Psoas muscle (tissue), 7 donors: ENCODE measurements at regions not wholly inside any gene's neighbourhood (a gene's known extent, or its start where the extent isn't known, plus 50 kb on each side); places are given as distances from the start of the nearest gene placed in this dataset.

ENCODE experiments used
- ATAC-seq, 4 donors: fragments of 200-7000 bp; cut with Tn5 transposase; one replicate each; pipeline ENCODE4 v1.9.1; 2020; ENCODE audit warnings: moderate library complexity in 3 of 4, mild to moderate bottlenecking in 2 of 4
- DNase-seq, 2 donors: peaks; one replicate each; pipeline ENCODE4 v3.0.0-alpha.2; 2020
- H3K27ac ChIP-seq: fragments of 200-600 bp; one replicate; pipeline ENCODE4 v1.8.0; 2022
- H3K27me3 ChIP-seq, 3 donors: fragments of 200-600 bp in 1 of 3; one replicate each; pipeline versions ENCODE4 v1.6.1 to v1.8.0; 2013 to 2022; ENCODE audit warnings: low read length in 2 of 3, mild to moderate bottlenecking in 2 of 3, moderate library complexity in 1 of 3; ENCODE audit not compliant: insufficient read depth in 3 of 3
- H3K36me3 ChIP-seq, 2 donors: fragments of 200-600 bp in 1 of 2; one replicate each; pipeline versions ENCODE4 v1.6.1 to v1.8.0; 2013 to 2022; ENCODE audit warnings: low read depth in 1 of 2, mild to moderate bottlenecking in 1 of 2, moderate library complexity in 1 of 2; ENCODE audit not compliant: insufficient read depth in 1 of 2
- H3K4me1 ChIP-seq: fragments of 200-600 bp; one replicate; pipeline ENCODE4 v1.8.0; 2022
- H3K4me3 ChIP-seq: fragments of 200-600 bp; one replicate; pipeline ENCODE4 v1.8.0; 2022; ENCODE audit warnings: mild to moderate bottlenecking
- H3K9me3 ChIP-seq: fragments of 200-600 bp; one replicate; pipeline ENCODE4 v1.8.0; 2022
- CTCF ChIP-seq: fragments of 200-600 bp; IDR thresholded peaks from one replicate; pipeline ENCODE4 v1.8.0; 2022; ENCODE audit warnings: antibody characterized with exemption
- WGBS, 3 donors: extraction: QIAGEN DNeasy Blood & Tissue Kit; methylation state at CpG; one replicate each; pipeline versions ENCODE4 v1.1.6 to v1.1.7; 2013; 5-methylcytosine and 5-hydroxymethylcytosine counted together
- intact Hi-C, 2 donors: fragments of 100-400 bp; cut with DNase I; formaldehyde crosslinking; loops; one replicate each; pipeline versions ENCODE4 v1.11.0 to v1.14.2; 2022
- donor health status: healthy with polysubstance abuse.
- donor health status: DM: no; HTN: no; CAD: no; lungs with moderate emphysema.
- donor health status: Bipolar disorder and iron deficiency.
- donor health status: healthy.
- donor health status: DM: yes; HTN: yes; CAD: no.
- donor health status: DM: no; HTN: no; CAD: no.
- donor health status: DM: yes; HTN: yes; CAD: no.

GRCh38 chr21:18893406-18893805 is 489.8 kb upstream of the TMPRSS15 start:
- no peak for ATAC-seq
- no peak overlapping the region for H3K4me3 ChIP-seq
- 89 to 94% (median 91%) methylated on average over 2 of the region's 2 CpGs for WGBS, 3 donors
- intact Hi-C loops, result no loop called here
- no peaks in the 10 kb centered on the region for H3K9me3 ChIP-seq
- no peak for TF ChIP-seq CTCF
- H3K36me3 ChIP-seq, result no peaks in the 10 kb centered on the region
- no peak for DNase-seq
- H3K4me1 ChIP-seq, result no peaks in the 10 kb centered on the region
- H3K27me3 ChIP-seq, result no peaks in the 10 kb centered on the region
- H3K27ac ChIP-seq, result no peak overlapping the region

- ATAC-seq (no peak), DNase-seq (no peak)
- Histone ChIP-seq H3K9me3 (no peaks in the 10 kb centered on the region), H3K36me3 (no peaks in the 10 kb centered on the region), H3K4me3 (no peak overlapping the region), H3K27ac (no peak overlapping the region), H3K4me1 (no peaks in the 10 kb centered on the region), H3K27me3 (no peaks in the 10 kb centered on the region)
- 0 to 34% (median 32%) methylated on average over 1 of the region's 1 CpG for WGBS, 3 donors
- intact Hi-C loops, result no loop called here
- TF ChIP-seq CTCF, result no peak
Observed at GRCh38 chr21:18894387-18894786, 490.8 kb upstream of the TMPRSS15 start.

GRCh38 chr21:18899261-18899660 is 495.7 kb upstream of the TMPRSS15 start:
- Histone ChIP-seq H3K9me3 (no peaks in the 10 kb centered on the region), H3K36me3 (no peaks in the 10 kb centered on the region), H3K27ac (no peak overlapping the region), H3K4me3 (no peak overlapping the region), H3K4me1 (no peaks in the 10 kb centered on the region), H3K27me3 (no peaks in the 10 kb centered on the region)
- no peak for TF ChIP-seq CTCF
- intact Hi-C loops, result no loop called here
- DNase-seq (no peak), ATAC-seq (no peak)

GRCh38 chr21:18902660-18903059 is 499.1 kb upstream of the TMPRSS15 start:
- Histone ChIP-seq H3K9me3 (no peaks in the 10 kb centered on the region), H3K36me3 (no peaks in the 10 kb centered on the region), H3K4me3 (no peak overlapping the region), H3K4me1 (no peaks in the 10 kb centered on the region), H3K27me3 (no peaks in the 10 kb centered on the region), H3K27ac (no peak overlapping the region)
- WGBS, 3 donors, result 77 to 81% (median 77%) methylated on average over 3 of the region's 3 CpGs
- no peak for TF ChIP-seq CTCF
- intact Hi-C loops, result no loop called here
- ATAC-seq (no peak), DNase-seq (no peak)

GRCh38 chr21:18907076-18907475 is 503.5 kb upstream of the TMPRSS15 start:
- Histone ChIP-seq H3K27me3 (no peaks in the 10 kb centered on the region), H3K36me3 (no peaks in the 10 kb centered on the region), H3K4me3 (no peak overlapping the region), H3K4me1 (no peaks in the 10 kb centered on the region), H3K9me3 (no peaks in the 10 kb centered on the region), H3K27ac (no peak overlapping the region)
- no peak for DNase-seq
- no peak for TF ChIP-seq CTCF
- intact Hi-C loops, result no loop called here
- no peak for ATAC-seq
- 28 to 38% (median 28%) methylated on average over 2 of the region's 2 CpGs for WGBS, 3 donors
